ENCODE measurements at regions not wholly inside any gene's neighbourhood (a gene's known extent, or its start where the extent isn't known, plus 50 kb on each side); places are given as distances from the start of the nearest gene placed in this dataset.

- Histone ChIP-seq H3K27ac (no peak overlapping the region), H4K20me1 (ENCODE audit: insufficient read depth, poor library complexity, severe bottlenecking) (no peaks in the 10 kb centered on the region), H3K9me2 (replicated peaks; ENCODE audit: insufficient read depth) (no peaks in the 10 kb centered on the region), H3K27me3 (no peaks in the 10 kb centered on the region), H3K36me3 (replicated peaks; ENCODE audit: insufficient read depth, low read depth) (no peaks in the 10 kb centered on the region), H3K4me3 (no peak overlapping the region), H2AFZ (no peak overlapping the region), H3K79me2 (no peaks in the 10 kb centered on the region), H3K9me3 (ENCODE audit: low read depth) (no peaks in the 10 kb centered on the region), H3K4me1 (ENCODE audit: insufficient read depth) (peaks cover 16% of the 10 kb centered on the region), H3K4me2 (no peak overlapping the region)
- WGBS (ENCODE audit: low lambda C conversion rate, missing lambda C conversion rate), result 75% methylated on average over 11 of the region's 11 CpGs
- TF ChIP-seq EZH2 (IDR thresholded peaks at IDR 0.05; ENCODE audit: borderline replicate concordance), result no peak
- TF ChIP-seq, protein P1, sequence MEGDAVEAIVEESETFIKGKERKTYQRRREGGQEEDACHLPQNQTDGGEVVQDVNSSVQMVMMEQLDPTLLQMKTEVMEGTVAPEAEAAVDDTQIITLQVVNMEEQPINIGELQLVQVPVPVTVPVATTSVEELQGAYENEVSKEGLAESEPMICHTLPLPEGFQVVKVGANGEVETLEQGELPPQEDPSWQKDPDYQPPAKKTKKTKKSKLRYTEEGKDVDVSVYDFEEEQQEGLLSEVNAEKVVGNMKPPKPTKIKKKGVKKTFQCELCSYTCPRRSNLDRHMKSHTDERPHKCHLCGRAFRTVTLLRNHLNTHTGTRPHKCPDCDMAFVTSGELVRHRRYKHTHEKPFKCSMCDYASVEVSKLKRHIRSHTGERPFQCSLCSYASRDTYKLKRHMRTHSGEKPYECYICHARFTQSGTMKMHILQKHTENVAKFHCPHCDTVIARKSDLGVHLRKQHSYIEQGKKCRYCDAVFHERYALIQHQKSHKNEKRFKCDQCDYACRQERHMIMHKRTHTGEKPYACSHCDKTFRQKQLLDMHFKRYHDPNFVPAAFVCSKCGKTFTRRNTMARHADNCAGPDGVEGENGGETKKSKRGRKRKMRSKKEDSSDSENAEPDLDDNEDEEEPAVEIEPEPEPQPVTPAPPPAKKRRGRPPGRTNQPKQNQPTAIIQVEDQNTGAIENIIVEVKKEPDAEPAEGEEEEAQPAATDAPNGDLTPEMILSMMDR (IDR thresholded peaks at IDR 0.05; ENCODE audit: poor library complexity), result no peak
- TF ChIP-seq EZH2phosphoT487 (IDR thresholded peaks at IDR 0.05; ENCODE audit: low read depth, severe bottlenecking, unreplicated experiment), result no peak
- DNase-seq (ENCODE audit: low spot score), result no peak
These were observed 537.1 kb downstream of the INSC start for GRCh38 chr11:15651816-15652215.

- peaks cover 16% of the 10 kb centered on the region for H3K4me1 ChIP-seq (ENCODE audit: insufficient read depth)
- H2AFZ ChIP-seq, result no peak overlapping the region
- H3K4me3 ChIP-seq, result no peak overlapping the region
- H3K36me3 ChIP-seq (replicated peaks; ENCODE audit: insufficient read depth, low read depth), result no peaks in the 10 kb centered on the region
- no peak for DNase-seq (ENCODE audit: low spot score)
- no peaks in the 10 kb centered on the region for H3K9me2 ChIP-seq (replicated peaks; ENCODE audit: insufficient read depth)
- no peaks in the 10 kb centered on the region for H4K20me1 ChIP-seq (ENCODE audit: insufficient read depth, poor library complexity, severe bottlenecking)
- peak overlapping the region; percentile 12 for H3K27ac ChIP-seq
- TF ChIP-seq EZH2 (IDR thresholded peaks at IDR 0.05; ENCODE audit: borderline replicate concordance) (no peak), EZH2phosphoT487 (IDR thresholded peaks at IDR 0.05; ENCODE audit: low read depth, severe bottlenecking, unreplicated experiment) (no peak)
- TF ChIP-seq, protein P1 (IDR thresholded peaks at IDR 0.05; ENCODE audit: poor library complexity), result no peak
- WGBS (ENCODE audit: low lambda C conversion rate, missing lambda C conversion rate), result 77% methylated on average over 4 of the region's 4 CpGs
- no peaks in the 10 kb centered on the region for H3K9me3 ChIP-seq (ENCODE audit: low read depth)
- no peaks in the 10 kb centered on the region for H3K79me2 ChIP-seq
- no peak overlapping the region for H3K4me2 ChIP-seq
- no peaks in the 10 kb centered on the region for H3K27me3 ChIP-seq
These were observed 538.5 kb downstream of the INSC start for GRCh38 chr11:15653191-15653710.

- Histone ChIP-seq H2AFZ (no peak overlapping the region), H3K27ac (peak overlapping the region; percentile 0), H3K27me3 (no peaks in the 10 kb centered on the region), H4K20me1 (ENCODE audit: insufficient read depth, poor library complexity, severe bottlenecking) (no peaks in the 10 kb centered on the region), H3K36me3 (replicated peaks; ENCODE audit: insufficient read depth, low read depth) (no peaks in the 10 kb centered on the region), H3K4me3 (no peak overlapping the region), H3K79me2 (no peaks in the 10 kb centered on the region), H3K4me1 (ENCODE audit: insufficient read depth) (peaks cover 15% of the 10 kb centered on the region), H3K4me2 (no peak overlapping the region), H3K9me2 (replicated peaks; ENCODE audit: insufficient read depth) (no peaks in the 10 kb centered on the region), H3K9me3 (ENCODE audit: low read depth) (no peaks in the 10 kb centered on the region)
- TF ChIP-seq EZH2phosphoT487 (IDR thresholded peaks at IDR 0.05; ENCODE audit: low read depth, severe bottlenecking, unreplicated experiment), result no peak
- TF ChIP-seq EZH2 (IDR thresholded peaks at IDR 0.05; ENCODE audit: borderline replicate concordance), result no peak
- TF ChIP-seq, protein P1 (IDR thresholded peaks at IDR 0.05; ENCODE audit: poor library complexity), result no peak
- 71% methylated on average over 4 of the region's 4 CpGs for WGBS (ENCODE audit: low lambda C conversion rate, missing lambda C conversion rate)
- DNase-seq (ENCODE audit: low spot score), result peak; percentile 28
These were observed 539.7 kb downstream of the INSC start for GRCh38 chr11:15654451-15654850.
